ENCODE measurements at regions not wholly inside any gene's neighbourhood (a gene's known extent, or its start where the extent isn't known, plus 50 kb on each side); places are given as distances from the start of the nearest gene placed in this dataset.

- H3K27ac Mint-ChIP-seq (ENCODE audit: low read depth, unreplicated experiment) = no peak overlapping the region
- TF ChIP-seq CTCF (IDR thresholded peaks at IDR 0.05; ENCODE audit: unreplicated experiment) = no peak
- BruUV-seq (replicated peaks) = no TSS peak
- no peaks in the 10 kb centered on the region for H3K4me1 Mint-ChIP-seq (ENCODE audit: insufficient read depth, unreplicated experiment)
- POLR2A ChIA-PET = interaction anchor here (0.7 kb wide), 1 partner anchor 413 kb away, joined by 3 read pairs; no protein-coding TSS in a partner anchor
- no peak overlapping the region for H3K4me3 Mint-ChIP-seq (ENCODE audit: unreplicated experiment)
- intact Hi-C loops (cut with micrococcal nuclease) = no loop called here
- no peaks in the 10 kb centered on the region for H3K36me3 Mint-ChIP-seq (ENCODE audit: insufficient read depth, unreplicated experiment)
- no peak for DNase-seq (ENCODE audit: unreplicated experiment)
- H3K9me3 Mint-ChIP-seq (ENCODE audit: unreplicated experiment) = no peaks in the 10 kb centered on the region
- H3K27me3 Mint-ChIP-seq (ENCODE audit: insufficient read depth, unreplicated experiment) = peaks cover 21% of the 10 kb centered on the region
- CTCF ChIA-PET = no interaction called here
Measured at GRCh38 chr12:16870845-16871244, 264.9 kb upstream of the LMO3 start.

GRCh38 chr12:16863742-16864141, 257.8 kb upstream of the LMO3 start:
- no peak overlapping the region for H3K27ac Mint-ChIP-seq (ENCODE audit: low read depth, unreplicated experiment)

GRCh38 chr12:16857456-16857923, 251.5 kb upstream of the LMO3 start:
- BruUV-seq (replicated peaks) = no TSS peak
- intact Hi-C loops (cut with micrococcal nuclease) = no loop called here
- ChIA-PET CTCF (interaction anchor here (0.7 kb wide), 1 partner anchor 456 kb away, joined by 3 read pairs; no protein-coding TSS in a partner anchor), POLR2A (interaction anchor here (0.6 kb wide), 1 partner anchor 427 kb away, joined by 3 read pairs; no protein-coding TSS in a partner anchor)
- no peaks in the 10 kb centered on the region for H3K9me3 Mint-ChIP-seq (ENCODE audit: unreplicated experiment)
- H3K36me3 Mint-ChIP-seq (ENCODE audit: insufficient read depth, unreplicated experiment) = no peaks in the 10 kb centered on the region
- H3K4me1 Mint-ChIP-seq (ENCODE audit: insufficient read depth, unreplicated experiment) = no peaks in the 10 kb centered on the region
- H3K4me3 Mint-ChIP-seq (ENCODE audit: unreplicated experiment) = no peak overlapping the region
- H3K27me3 Mint-ChIP-seq (ENCODE audit: insufficient read depth, unreplicated experiment) = peaks cover 29% of the 10 kb centered on the region
- H3K27ac Mint-ChIP-seq (ENCODE audit: low read depth, unreplicated experiment) = no peak overlapping the region
- no peak for TF ChIP-seq CTCF (IDR thresholded peaks at IDR 0.05; ENCODE audit: unreplicated experiment)
- DNase-seq (ENCODE audit: unreplicated experiment) = no peak

More at GRCh38 chr12:16863742-16864141, 257.8 kb upstream of the LMO3 start:
- TF ChIP-seq CTCF (IDR thresholded peaks at IDR 0.05; ENCODE audit: unreplicated experiment) = no peak
- peaks cover 75% of the 10 kb centered on the region for H3K27me3 Mint-ChIP-seq (ENCODE audit: insufficient read depth, unreplicated experiment)
- no peaks in the 10 kb centered on the region for H3K4me1 Mint-ChIP-seq (ENCODE audit: insufficient read depth, unreplicated experiment)
- no TSS peak for BruUV-seq (replicated peaks)
- H3K9me3 Mint-ChIP-seq (ENCODE audit: unreplicated experiment) = no peaks in the 10 kb centered on the region
- H3K36me3 Mint-ChIP-seq (ENCODE audit: insufficient read depth, unreplicated experiment) = no peaks in the 10 kb centered on the region
- DNase-seq (ENCODE audit: unreplicated experiment) = no peak
- intact Hi-C loops (cut with micrococcal nuclease) = no loop called here
- ChIA-PET CTCF (interaction anchor here (0.7 kb wide), 1 partner anchor 174 kb away, joined by 3 read pairs; no protein-coding TSS in a partner anchor), POLR2A (no interaction called here)
- no peak overlapping the region for H3K4me3 Mint-ChIP-seq (ENCODE audit: unreplicated experiment)

- H3K27me3 Mint-ChIP-seq (ENCODE audit: insufficient read depth, unreplicated experiment) = peaks cover 10% of the 10 kb centered on the region
- BruUV-seq (replicated peaks) = no TSS peak
- intact Hi-C loops (cut with micrococcal nuclease) = no loop called here
Measured at GRCh38 chr12:16854465-16854864, 248.5 kb upstream of the LMO3 start.

More at GRCh38 chr12:16854465-16854864, 248.5 kb upstream of the LMO3 start:
- no peak for DNase-seq (ENCODE audit: unreplicated experiment)
- TF ChIP-seq CTCF (IDR thresholded peaks at IDR 0.05; ENCODE audit: unreplicated experiment) = no peak
- ChIA-PET POLR2A (no interaction called here), CTCF (no interaction called here)
- no peak overlapping the region for H3K27ac Mint-ChIP-seq (ENCODE audit: low read depth, unreplicated experiment)
- H3K4me3 Mint-ChIP-seq (ENCODE audit: unreplicated experiment) = no peak overlapping the region
- no peaks in the 10 kb centered on the region for H3K9me3 Mint-ChIP-seq (ENCODE audit: unreplicated experiment)
- no peaks in the 10 kb centered on the region for H3K4me1 Mint-ChIP-seq (ENCODE audit: insufficient read depth, unreplicated experiment)
- no peaks in the 10 kb centered on the region for H3K36me3 Mint-ChIP-seq (ENCODE audit: insufficient read depth, unreplicated experiment)
